Limb (tissue), 2 donors: ENCODE measurements at regions not wholly inside any gene's neighbourhood (a gene's known extent, or its start where the extent isn't known, plus 50 kb on each side); places are given as distances from the start of the nearest gene placed in this dataset.
"Not testable (repeated sequence)": the region's sequence is repeated elsewhere in the genome, so short reads cannot be mapped to it uniquely, and the experiment has no call there.

ENCODE experiments used
- DNase-seq, 2 donors: peaks; one replicate each; pipeline ENCODE4 v3.0.0-alpha.2; 2016; ENCODE audit errors: extremely low spot score in 2 of 2

- DNase-seq = no peak
Observed at GRCh38 chr19:28299649-28300048, 913.3 kb downstream of the UQCRFS1 start.

- DNase-seq = no peak
Observed at GRCh38 chr19:28297586-28298157, 915.3 kb downstream of the UQCRFS1 start.

- DNase-seq = no peak
Observed at GRCh38 chr19:28297036-28297435, 915.9 kb downstream of the UQCRFS1 start.

GRCh38 chr19:28296506-28296905 is 916.4 kb downstream of the UQCRFS1 start:
- no peak for DNase-seq

GRCh38 chr19:28294975-28295374 is 918.0 kb downstream of the UQCRFS1 start:
- not testable (repeated sequence) for DNase-seq

GRCh38 chr19:28294395-28294794 is 918.6 kb downstream of the UQCRFS1 start:
- DNase-seq = no peak

- no peak for DNase-seq
Observed at GRCh38 chr19:28293685-28294084, 919.3 kb downstream of the UQCRFS1 start.

GRCh38 chr19:28292822-28293500 is 920.0 kb downstream of the UQCRFS1 start:
- DNase-seq = no peak

GRCh38 chr19:28291874-28292273 is 921.1 kb downstream of the UQCRFS1 start:
- no peak for DNase-seq

- no peak for DNase-seq
Observed at GRCh38 chr19:28290963-28291657, 921.8 kb downstream of the UQCRFS1 start.

- DNase-seq = peak in 1 of 2 donors; percentile 70
Observed at GRCh38 chr19:28289295-28290063, 923.5 kb downstream of the UQCRFS1 start.

GRCh38 chr19:28288572-28289264 is 924.2 kb downstream of the UQCRFS1 start:
- no peak for DNase-seq

GRCh38 chr19:28285917-28286316 is 927.0 kb downstream of the UQCRFS1 start:
- no peak for DNase-seq

GRCh38 chr19:28285078-28285477 is 927.9 kb downstream of the UQCRFS1 start:
- DNase-seq = no peak

GRCh38 chr19:28284389-28284788 is 928.6 kb downstream of the UQCRFS1 start:
- no peak for DNase-seq

- DNase-seq = no peak
Observed at GRCh38 chr19:28283592-28283991, 929.4 kb downstream of the UQCRFS1 start.

GRCh38 chr19:28281676-28282075 is 931.3 kb downstream of the UQCRFS1 start:
- DNase-seq = no peak

- DNase-seq = no peak
Observed at GRCh38 chr19:28264556-28264955, 948.4 kb downstream of the UQCRFS1 start.

GRCh38 chr19:28258829-28259228 is 954.1 kb downstream of the UQCRFS1 start:
- no peak for DNase-seq

- no peak for DNase-seq
Observed at GRCh38 chr19:28257396-28257795, 955.6 kb downstream of the UQCRFS1 start.

- no peak for DNase-seq
Observed at GRCh38 chr19:28247243-28247642, 965.7 kb downstream of the UQCRFS1 start.
